ENCODE measurements at regions not wholly inside any gene's neighbourhood (a gene's known extent, or its start where the extent isn't known, plus 50 kb on each side); places are given as distances from the start of the nearest gene placed in this dataset.

DNA sequence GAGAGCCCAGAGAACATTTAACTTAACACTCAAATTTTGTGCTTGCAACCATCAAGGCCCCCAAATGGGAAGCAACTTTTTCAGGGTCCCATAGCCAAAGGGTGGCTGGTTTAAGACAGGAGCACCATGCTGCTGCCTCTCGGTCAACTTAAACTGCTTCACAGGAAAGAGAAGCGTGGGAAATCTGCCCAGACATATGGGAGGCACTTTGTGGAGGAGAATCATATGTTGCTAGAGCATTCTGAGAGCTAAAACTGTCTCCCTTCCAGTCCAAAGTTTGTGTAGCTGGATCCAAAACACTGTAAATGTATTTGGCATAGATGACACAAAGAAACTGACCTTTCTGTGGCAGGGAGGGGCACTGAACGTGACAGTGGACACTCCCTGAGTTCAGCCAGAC is 305.9 kb upstream of the RORA start:
- TF ChIP-seq, protein P1, sequence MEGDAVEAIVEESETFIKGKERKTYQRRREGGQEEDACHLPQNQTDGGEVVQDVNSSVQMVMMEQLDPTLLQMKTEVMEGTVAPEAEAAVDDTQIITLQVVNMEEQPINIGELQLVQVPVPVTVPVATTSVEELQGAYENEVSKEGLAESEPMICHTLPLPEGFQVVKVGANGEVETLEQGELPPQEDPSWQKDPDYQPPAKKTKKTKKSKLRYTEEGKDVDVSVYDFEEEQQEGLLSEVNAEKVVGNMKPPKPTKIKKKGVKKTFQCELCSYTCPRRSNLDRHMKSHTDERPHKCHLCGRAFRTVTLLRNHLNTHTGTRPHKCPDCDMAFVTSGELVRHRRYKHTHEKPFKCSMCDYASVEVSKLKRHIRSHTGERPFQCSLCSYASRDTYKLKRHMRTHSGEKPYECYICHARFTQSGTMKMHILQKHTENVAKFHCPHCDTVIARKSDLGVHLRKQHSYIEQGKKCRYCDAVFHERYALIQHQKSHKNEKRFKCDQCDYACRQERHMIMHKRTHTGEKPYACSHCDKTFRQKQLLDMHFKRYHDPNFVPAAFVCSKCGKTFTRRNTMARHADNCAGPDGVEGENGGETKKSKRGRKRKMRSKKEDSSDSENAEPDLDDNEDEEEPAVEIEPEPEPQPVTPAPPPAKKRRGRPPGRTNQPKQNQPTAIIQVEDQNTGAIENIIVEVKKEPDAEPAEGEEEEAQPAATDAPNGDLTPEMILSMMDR (IDR thresholded peaks at IDR 0.05; ENCODE audit: borderline replicate concordance, extremely low read depth, low read length, poor library complexity, severe bottlenecking): no peak
- no peak for TF ChIP-seq EZH2 (IDR thresholded peaks at IDR 0.05; ENCODE audit: borderline replicate concordance, low read depth, low read length, severe bottlenecking)
